ENCODE measurements at regions not wholly inside any gene's neighbourhood (a gene's known extent, or its start where the extent isn't known, plus 50 kb on each side); places are given as distances from the start of the nearest gene placed in this dataset.

DNA sequence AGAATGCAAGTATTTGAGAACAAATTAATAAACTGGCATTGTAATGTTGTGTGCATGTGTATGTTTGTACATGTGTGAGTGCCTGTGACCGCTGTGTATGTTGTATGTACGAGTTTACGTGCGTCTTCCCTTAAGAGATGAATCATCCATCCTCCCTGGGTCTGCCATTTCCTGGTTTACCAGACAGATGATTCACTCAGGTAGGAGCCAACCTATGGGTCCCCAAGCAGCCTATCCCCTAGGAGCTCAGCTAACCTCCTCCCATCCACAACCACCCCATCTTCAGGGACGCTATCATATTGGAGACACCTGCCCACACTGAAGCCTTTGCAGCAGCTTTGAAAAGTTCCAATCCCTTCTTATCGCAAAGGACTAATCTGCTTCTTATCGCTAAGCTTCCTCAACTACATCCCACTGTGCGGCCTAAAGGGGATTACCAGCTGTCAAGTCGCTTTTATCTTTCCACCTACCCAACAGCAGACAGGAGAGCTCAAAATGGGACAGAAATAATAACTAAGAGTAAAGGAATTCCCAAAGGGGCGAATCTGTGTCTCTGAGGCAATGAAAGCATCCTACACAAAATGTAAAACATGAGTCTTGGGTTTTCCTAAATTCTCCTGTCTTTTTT lies 81.5 kb upstream of the TMCC3 start:
- Histone ChIP-seq H3K27me3 (no peaks in the 10 kb centered on the region), H3K27ac (no peak overlapping the region), H3K4me3 (no peak overlapping the region), H3K4me1 (no peaks in the 10 kb centered on the region), H3K9me3 (no peaks in the 10 kb centered on the region), H3K36me3 (no peaks in the 10 kb centered on the region)
- no peak for TF ChIP-seq EP300 (IDR thresholded peaks at IDR 0.05)
- TF ChIP-seq POLR2AphosphoS5 (IDR thresholded peaks at IDR 0.05), result no peak
- TF ChIP-seq POLR2A (IDR thresholded peaks at IDR 0.05), result no peak
- no peak for TF ChIP-seq CTCF (IDR thresholded peaks at IDR 0.05)
- WGBS, 2 donors, result 84 to 91% methylated on average over 10 of the region's 10 CpGs
- no peak for DNase-seq
- intact Hi-C loops (cut with DNase I), result no loop called here

DNA sequence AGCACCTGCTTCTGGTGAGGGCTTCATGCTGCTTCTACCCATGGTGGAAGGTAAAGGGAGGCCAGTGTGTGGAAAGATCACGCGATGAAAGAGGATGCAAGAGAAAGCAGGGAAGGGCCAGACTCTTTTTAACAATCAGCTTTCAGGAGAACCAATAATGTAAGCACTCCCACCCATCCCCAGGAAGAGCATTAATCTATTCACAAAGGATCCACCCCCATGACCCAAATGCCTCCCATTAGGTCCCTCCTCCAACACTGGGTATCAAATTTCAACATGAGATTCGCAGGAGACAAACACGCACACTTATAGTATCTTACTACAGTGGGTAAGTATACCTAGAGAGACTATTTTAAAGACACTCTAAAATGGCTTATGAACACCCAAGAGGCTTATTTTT lies 80.5 kb upstream of the TMCC3 start:
- WGBS, 2 donors, result 96% methylated on average over 4 of the region's 4 CpGs
- no peaks in the 10 kb centered on the region for H3K36me3 ChIP-seq

DNA sequence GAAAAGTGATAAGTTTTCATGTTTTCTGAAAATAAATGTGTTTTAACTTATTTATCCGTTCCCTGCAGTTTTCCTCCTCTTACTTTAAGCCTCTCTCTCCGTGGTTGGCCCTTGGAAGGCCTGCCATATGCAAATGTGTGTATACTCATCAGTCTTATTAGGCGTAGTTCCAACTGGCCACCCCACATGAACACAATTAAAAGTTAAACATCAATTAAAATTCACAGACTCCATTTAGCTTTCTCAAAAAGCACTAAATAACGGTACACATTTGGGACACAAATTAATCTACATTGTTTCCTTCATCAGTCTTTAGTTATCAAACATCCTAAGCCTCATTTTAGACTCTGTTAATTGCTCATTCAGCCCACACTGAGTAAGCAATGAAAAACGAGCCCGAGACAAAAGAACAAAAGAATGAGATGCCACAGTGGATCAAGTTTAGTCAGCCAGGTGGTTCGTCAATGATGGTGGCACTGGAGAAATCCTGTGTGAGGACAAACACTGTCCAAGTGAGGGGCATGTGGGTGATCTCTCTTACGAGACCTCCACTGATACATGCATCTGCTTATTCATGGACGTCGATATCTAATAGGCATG lies 76.0 kb upstream of the TMCC3 start:
- TF ChIP-seq EP300 (IDR thresholded peaks at IDR 0.05), result no peak
- no peak for TF ChIP-seq POLR2AphosphoS5 (IDR thresholded peaks at IDR 0.05)
- TF ChIP-seq CTCF (IDR thresholded peaks at IDR 0.05), result no peak
- no peak for TF ChIP-seq POLR2A (IDR thresholded peaks at IDR 0.05)
- no peak for DNase-seq
- WGBS, 2 donors, result 89 to 94% methylated on average over 10 of the region's 10 CpGs
- no peak overlapping the region for H3K4me3 ChIP-seq
- H3K36me3 ChIP-seq, result no peaks in the 10 kb centered on the region
- H3K27ac ChIP-seq, result no peak overlapping the region
- H3K9me3 ChIP-seq, result peaks cover 0 to 2% (median 0%) of the 10 kb centered on the region in 4 donors
- no peaks in the 10 kb centered on the region for H3K4me1 ChIP-seq
- no peaks in the 10 kb centered on the region for H3K27me3 ChIP-seq
- intact Hi-C loops (cut with DNase I), result no loop called here

More for the DNA sequence above, 80.5 kb upstream of the TMCC3 start:
- TF ChIP-seq EP300 (IDR thresholded peaks at IDR 0.05), result no peak
- no peak for TF ChIP-seq POLR2AphosphoS5 (IDR thresholded peaks at IDR 0.05)
- TF ChIP-seq CTCF (IDR thresholded peaks at IDR 0.05), result no peak
- TF ChIP-seq POLR2A (IDR thresholded peaks at IDR 0.05), result no peak
- Histone ChIP-seq H3K9me3 (peaks cover 0 to 1% (median 0%) of the 10 kb centered on the region in 4 donors), H3K27ac (no peak overlapping the region), H3K4me3 (no peak overlapping the region), H3K27me3 (no peaks in the 10 kb centered on the region), H3K4me1 (no peaks in the 10 kb centered on the region)
- intact Hi-C loops (cut with DNase I), result no loop called here
- no peak for DNase-seq

- WGBS, 2 donors, result 61 to 73% methylated on average over 8 of the region's 8 CpGs
- no peak for DNase-seq
- intact Hi-C loops (cut with DNase I), result no loop called here
Measured at GRCh38 chr12:94725375-94726168, 75.2 kb upstream of the TMCC3 start.

More at GRCh38 chr12:94725375-94726168, 75.2 kb upstream of the TMCC3 start:
- Histone ChIP-seq H3K27ac (no peak overlapping the region), H3K27me3 (no peaks in the 10 kb centered on the region), H3K4me3 (no peak overlapping the region), H3K9me3 (peaks cover 0 to 2% (median 0%) of the 10 kb centered on the region in 4 donors), H3K36me3 (no peaks in the 10 kb centered on the region), H3K4me1 (no peaks in the 10 kb centered on the region)
- TF ChIP-seq EP300 (IDR thresholded peaks at IDR 0.05) (no peak), POLR2A (IDR thresholded peaks at IDR 0.05) (no peak), CTCF (IDR thresholded peaks at IDR 0.05) (no peak), POLR2AphosphoS5 (IDR thresholded peaks at IDR 0.05) (no peak)
